HepG2 (cell line): ENCODE measurements at regions not wholly inside any gene's neighbourhood (a gene's known extent, or its start where the extent isn't known, plus 50 kb on each side); places are given as distances from the start of the nearest gene placed in this dataset.

Experiments
- ATAC-seq: fragments of 200-7000 bp; cut with Tn5 transposase; 3 replicates; pipeline ENCODE4 v1.9.1; 2020; ENCODE audit warnings: mild to moderate bottlenecking, moderate library complexity
- BruUV-seq: library from RNA; stranded (reverse); fragments of 400-500 nt; replicated peaks from 2 replicates; lab custom pipeline; 2021; lab: Mats Ljungman, UMichigan
- CTCF ChIA-PET: fragments of 300-600 bp; formaldehyde crosslinking; extraction: SDS; loops from one replicate; lab custom pipeline; 2021; ENCODE audit warnings: low total read pairs, inconsistent platforms, low intra/inter-chr PET ratio; lab: Yijun Ruan, JAX
- POLR2A ChIA-PET: fragments of 350-600 bp; sonication (Branson Sonifier 250); formaldehyde crosslinking; loops from one replicate; lab custom pipeline; 2020; ENCODE audit warnings: antibody characterized with exemption, inconsistent platforms; lab: Yijun Ruan, JAX
- DNase-seq: peaks from one replicate; pipeline ENCODE4 v3.0.0-alpha.2; 2015; ENCODE audit warnings: low spot score
- FAIRE-seq: peaks from 3 replicates; lab custom pipeline; 2011; peaks lifted over from hg19 to GRCh38; lab: Jason Lieb, UNC
- H2AFZ ChIP-seq: one replicate; pipeline ENCODE4 v1.6.1; 2011; ENCODE audit warnings: low read length, inconsistent platforms
- H3K27ac ChIP-seq: fragments of 300-600 bp; 3 replicates; pipeline ENCODE4 v1.8.0; 2011; ENCODE audit warnings: mixed run types, mild to moderate bottlenecking, mixed read lengths, low read length, inconsistent platforms; ENCODE audit not compliant: insufficient read depth; ENCODE audit errors: extremely low read length
- H3K27me3 ChIP-seq, 2 experiments: fragments of 200-600 bp in 1 of 2; 2 replicates in 1 of 2; 3 replicates in 1 of 2; pipeline versions ENCODE4 v1.6.0 to v1.8.0; 2011; ENCODE audit warnings: low read length in 2 of 2, mild to moderate bottlenecking in 2 of 2, moderate library complexity in 2 of 2, inconsistent platforms in 1 of 2; ENCODE audit not compliant: insufficient read depth in 2 of 2, control insufficient read depth in 1 of 2
- H3K36me3 ChIP-seq, 2 experiments: fragments of 200-600 bp in 1 of 2; replicated peaks in 1 of 2; 2 replicates in 1 of 2; 3 replicates in 1 of 2; pipeline versions ENCODE4 v1.5.1 to v1.8.0; 2011; ENCODE audit warnings: low read length in 2 of 2, inconsistent platforms in 1 of 2; ENCODE audit not compliant: insufficient read depth in 2 of 2, control insufficient read depth in 1 of 2
- H3K4me1 ChIP-seq: 2 replicates; pipeline ENCODE4 v1.5.1; 2012; ENCODE audit warnings: low read length, inconsistent platforms; ENCODE audit not compliant: insufficient read depth
- H3K4me2 ChIP-seq: 2 replicates; pipeline ENCODE4 v1.6.0; 2011; ENCODE audit warnings: low read depth, low read length, inconsistent platforms
- H3K4me3 ChIP-seq, 3 experiments: fragments of 200-600 bp in 1 of 3; sonication (generic), shearing (Covaris generic) in 1 of 3; replicated peaks in 1 of 3; 2 replicates each; pipeline ENCODE4 v1.5.1; 2011 to 2016; ENCODE audit warnings: low read length in 3 of 3, inconsistent platforms in 2 of 3, low read depth in 2 of 3, mild to moderate bottlenecking in 2 of 3, control low read depth in 1 of 3, mixed read lengths in 1 of 3; ENCODE audit not compliant: insufficient read depth in 1 of 3
- H3K79me2 ChIP-seq: one replicate; pipeline ENCODE4 v1.6.1; 2011; ENCODE audit warnings: low read length, inconsistent platforms; ENCODE audit not compliant: insufficient read depth
- H3K9ac ChIP-seq: 2 replicates; pipeline ENCODE4 v1.6.0; 2011; ENCODE audit warnings: mild to moderate bottlenecking, low read depth, low read length, inconsistent platforms; ENCODE audit not compliant: insufficient read depth
- H3K9me3 ChIP-seq: 2 replicates; pipeline ENCODE4 v1.5.1; 2012; ENCODE audit warnings: mild to moderate bottlenecking, low read length
- H4K20me1 ChIP-seq: 2 replicates; pipeline ENCODE4 v1.6.0; 2011; ENCODE audit warnings: inconsistent platforms, mild to moderate bottlenecking, low read length, moderate library complexity; ENCODE audit not compliant: insufficient read depth
- ASH2L ChIP-seq: fragments of 300-600, 200-600 bp; sonication (generic); IDR thresholded peaks from 2 replicates; pipeline ENCODE4 v1.7.0; 2017; ENCODE audit warnings: low read depth, mild to moderate bottlenecking, moderate library complexity, mixed read lengths, low read length; ENCODE audit not compliant: insufficient read length
- CSRNP2 ChIP-seq: sonication (generic); formaldehyde crosslinking; conservative IDR thresholded peaks from 2 replicates; pipeline ENCODE4 v1.8.0; 2022; ENCODE audit warnings: low read depth, missing genetic modification reagents
- EED ChIP-seq: sonication (generic); formaldehyde crosslinking; IDR thresholded peaks from 2 replicates; pipeline ENCODE4 v1.5.0; 2020; ENCODE audit warnings: mild to moderate bottlenecking, missing genetic modification reagents
- HMGA1 ChIP-seq: sonication (generic); formaldehyde crosslinking; conservative IDR thresholded peaks from 2 replicates; pipeline ENCODE4 v1.4.0; 2020; ENCODE audit warnings: missing genetic modification reagents
- HNF4A ChIP-seq: sonication (generic); formaldehyde crosslinking; IDR thresholded peaks from 2 replicates; pipeline ENCODE4 v1.4.0; 2020; ENCODE audit warnings: missing genetic modification reagents
- KDM5B ChIP-seq: sonication (generic); formaldehyde crosslinking; IDR thresholded peaks from 2 replicates; pipeline ENCODE4 v1.4.0; 2020; ENCODE audit warnings: missing genetic modification reagents, mild to moderate bottlenecking, borderline replicate concordance
- LBX2 ChIP-seq: sonication (generic); formaldehyde crosslinking; IDR thresholded peaks from 2 replicates; pipeline ENCODE4 v1.5.0; 2020; ENCODE audit warnings: missing genetic modification reagents, mild to moderate bottlenecking, borderline replicate concordance
- MED1 ChIP-seq: sonication (generic); formaldehyde crosslinking; IDR thresholded peaks from 2 replicates; pipeline ENCODE4 v1.4.0; 2020; ENCODE audit warnings: missing genetic modification reagents
- NFE2 ChIP-seq: sonication (generic); formaldehyde crosslinking; IDR thresholded peaks from 2 replicates; pipeline ENCODE4 v1.4.0; 2020; ENCODE audit warnings: missing genetic modification reagents
- POLR2G ChIP-seq: fragments of 200-400 bp; formaldehyde crosslinking; IDR thresholded peaks from 2 replicates; pipeline ENCODE4 v1.6.1; 2018; ENCODE audit warnings: mild to moderate bottlenecking, low read depth, low read length, moderate library complexity
- RFX1 ChIP-seq: fragments of 450-650 bp; IDR thresholded peaks from 2 replicates; pipeline ENCODE4 v1.6.1; 2017
- RORA ChIP-seq: sonication (generic); formaldehyde crosslinking; IDR thresholded peaks from 2 replicates; pipeline ENCODE4 v1.5.0; 2020; ENCODE audit warnings: mild to moderate bottlenecking, missing genetic modification reagents, moderate library complexity
- SRY ChIP-seq: sonication (generic); formaldehyde crosslinking; IDR thresholded peaks from 2 replicates; pipeline ENCODE4 v1.8.0; 2022; ENCODE audit warnings: mild to moderate bottlenecking, missing genetic modification reagents
- ZBTB44 ChIP-seq: sonication (generic); formaldehyde crosslinking; IDR thresholded peaks from 2 replicates; pipeline ENCODE4 v1.4.0; 2020; ENCODE audit warnings: missing genetic modification reagents
- ZBTB8A ChIP-seq: sonication (generic); formaldehyde crosslinking; IDR thresholded peaks from 2 replicates; pipeline ENCODE4 v1.4.0; 2020; ENCODE audit warnings: mild to moderate bottlenecking, low read depth, missing genetic modification reagents, borderline replicate concordance
- ZNF124 ChIP-seq: sonication (generic); formaldehyde crosslinking; IDR thresholded peaks from 2 replicates; pipeline ENCODE4 v1.4.0; 2020; ENCODE audit warnings: missing genetic modification reagents
- ZNF24 ChIP-seq: fragments of 450-650 bp; IDR thresholded peaks from 2 replicates; pipeline ENCODE4 v1.6.1; 2017; ENCODE audit warnings: antibody characterized with exemption, mild to moderate bottlenecking
- ZNF253 ChIP-seq: sonication (generic); formaldehyde crosslinking; IDR thresholded peaks from 2 replicates; pipeline ENCODE4 v1.8.0; 2022; ENCODE audit warnings: mild to moderate bottlenecking, missing genetic modification reagents, borderline replicate concordance
- WGBS: methylation state at CpG from one replicate; pipeline ENCODE4 v1.1.6; 2017; ENCODE audit warnings: low lambda C conversion rate; 5-methylcytosine and 5-hydroxymethylcytosine counted together
- in situ Hi-C: cut with HindIII; loops from 2 replicates; pipeline ENCODE4 v1.10.0; 2017; ENCODE audit warnings: low pct_unique_long_range_greater_than_20kb; ENCODE audit not compliant: extremely low pct_ligation_motif_present
- intact Hi-C: fragments of 100-400 bp; cut with micrococcal nuclease; formaldehyde crosslinking; loops from one replicate; pipeline ENCODE4 v1.10.0; 2022; ENCODE audit not compliant: unreplicated experiment

- 26% methylated on average over 12 of the region's 12 CpGs for WGBS
- BruUV-seq, result no TSS peak
Observed at GRCh38 chr2:2472881-2473280, 141.8 kb upstream of the MYT1L start.

GRCh38 chr2:2472044-2472443 lies 141.0 kb upstream of the MYT1L start:
- Histone ChIP-seq H3K4me2 (no peak overlapping the region), H3K27me3 (peaks cover 2 to 34% of the 10 kb centered on the region in 2 experiments; a peak in 3 of 5 replicates), H3K9ac (no peak overlapping the region), H3K79me2 (no peaks in the 10 kb centered on the region), H4K20me1 (no peaks in the 10 kb centered on the region), H2AFZ (no peak overlapping the region), H3K9me3 (no peaks in the 10 kb centered on the region), H3K36me3 (no peaks in the 10 kb centered on the region), H3K4me1 (no peaks in the 10 kb centered on the region), H3K27ac (no peak overlapping the region), H3K4me3 (no peak overlapping the region)
- TF ChIP-seq HNF4A (no peak), KDM5B (CRISPR knock-in tag) (no peak), NFE2 (no peak), HMGA1 (no peak), ZBTB44 (CRISPR knock-in tag) (no peak), ZBTB8A (CRISPR knock-in tag) (no peak), ASH2L (no peak), ZNF253 (CRISPR knock-in tag) (no peak), ZNF24 (no peak), LBX2 (CRISPR knock-in tag) (no peak)
- ChIA-PET CTCF (no interaction called here), POLR2A (no interaction called here)
- FAIRE-seq (no peak), ATAC-seq (no peak), DNase-seq (no peak)
- WGBS, result 47% methylated on average over 11 of the region's 11 CpGs
- BruUV-seq, result no TSS peak
- in situ Hi-C loops (no loop called here), intact Hi-C loops (no loop called here)

More at GRCh38 chr2:2472881-2473280, 141.8 kb upstream of the MYT1L start:
- TF ChIP-seq RFX1 (no peak), RORA (CRISPR knock-in tag) (no peak), EED (no peak), CSRNP2 (CRISPR knock-in tag) (no peak), SRY (no peak), POLR2G (no peak), MED1 (CRISPR knock-in tag) (no peak), ZNF124 (CRISPR knock-in tag) (no peak)
- Histone ChIP-seq H3K9ac (no peak overlapping the region), H3K4me3 (no peak overlapping the region), H3K79me2 (no peaks in the 10 kb centered on the region), H2AFZ (no peak overlapping the region), H3K27ac (no peak overlapping the region), H3K4me2 (no peak overlapping the region), H3K27me3 (peaks cover 0 to 34% of the 10 kb centered on the region in 2 experiments; a peak in 2 of 5 replicates), H4K20me1 (no peaks in the 10 kb centered on the region), H3K9me3 (no peaks in the 10 kb centered on the region), H3K4me1 (no peaks in the 10 kb centered on the region), H3K36me3 (no peaks in the 10 kb centered on the region)
- ATAC-seq (no peak), DNase-seq (no peak), FAIRE-seq (no peak)
- CTCF ChIA-PET, result no interaction called here
- POLR2A ChIA-PET, result no interaction called here
- in situ Hi-C loops, result no loop called here
- intact Hi-C loops, result no loop called here
